Brain microvascular endothelial cell (primary cell): ENCODE measurements at regions not wholly inside any gene's neighbourhood (a gene's known extent, or its start where the extent isn't known, plus 50 kb on each side); places are given as distances from the start of the nearest gene placed in this dataset.

Experiments used
- DNase-seq: peaks from one replicate; pipeline ENCODE4 v3.0.0-alpha.2; 2020
- H3K27ac ChIP-seq: fragments of 250-450 bp; sonication (Bioruptor Pico); 2 replicates; pipeline ENCODE4 v1.5.1; 2020; ENCODE audit warnings: mild to moderate bottlenecking, moderate library complexity
- H3K27me3 ChIP-seq: fragments of 250-450 bp; sonication (Bioruptor Pico); replicated peaks from 2 replicates; pipeline ENCODE4 v1.5.1; 2020; ENCODE audit warnings: mild to moderate bottlenecking
- H3K36me3 ChIP-seq: fragments of 250-450 bp; sonication (Bioruptor Pico); replicated peaks from 2 replicates; pipeline ENCODE4 v1.5.1; 2020; ENCODE audit warnings: mild to moderate bottlenecking
- H3K4me3 ChIP-seq: 2 replicates; pipeline ENCODE4 v1.5.1; 2011; ENCODE audit warnings: low read depth, mild to moderate bottlenecking, control low read depth, low read length, moderate library complexity
- in situ Hi-C: cut with HindIII; loops from 2 replicates; pipeline ENCODE4 v1.10.0; 2017; ENCODE audit warnings: low sequenced_read_pairs, low pct_ligation_motif_present
- TF ChIP-seq, protein P1 (sequence below): IDR thresholded peaks from 2 replicates; pipeline ENCODE4 v1.5.1; 2011; ENCODE audit warnings: low read depth, mild to moderate bottlenecking, moderate library complexity, low read length, control low read depth, inconsistent platforms; ENCODE audit errors: missing control alignments

DNA sequence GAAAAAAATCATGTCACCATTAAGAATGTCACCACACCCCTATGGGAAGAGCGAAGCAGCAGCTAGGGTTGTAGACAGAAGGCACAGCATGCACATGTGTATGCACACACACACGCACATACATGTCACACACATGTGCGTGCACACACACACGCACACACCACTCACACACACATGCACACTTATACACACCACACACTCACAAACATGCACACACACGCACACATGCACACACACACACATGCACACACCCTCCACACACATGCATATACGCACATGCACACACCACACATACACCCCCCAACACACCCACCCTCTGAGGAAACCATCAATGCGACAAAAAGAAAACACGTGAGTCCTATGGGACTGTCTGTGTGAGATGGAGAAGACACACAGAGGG is 205.4 kb downstream of the ENGASE start:
- in situ Hi-C loops, result no loop called here
- Histone ChIP-seq H3K27me3 (no peaks in the 10 kb centered on the region), H3K36me3 (no peaks in the 10 kb centered on the region), H3K27ac (no peak overlapping the region), H3K4me3 (no peak overlapping the region)
- no peak for DNase-seq
- TF ChIP-seq, protein P1, sequence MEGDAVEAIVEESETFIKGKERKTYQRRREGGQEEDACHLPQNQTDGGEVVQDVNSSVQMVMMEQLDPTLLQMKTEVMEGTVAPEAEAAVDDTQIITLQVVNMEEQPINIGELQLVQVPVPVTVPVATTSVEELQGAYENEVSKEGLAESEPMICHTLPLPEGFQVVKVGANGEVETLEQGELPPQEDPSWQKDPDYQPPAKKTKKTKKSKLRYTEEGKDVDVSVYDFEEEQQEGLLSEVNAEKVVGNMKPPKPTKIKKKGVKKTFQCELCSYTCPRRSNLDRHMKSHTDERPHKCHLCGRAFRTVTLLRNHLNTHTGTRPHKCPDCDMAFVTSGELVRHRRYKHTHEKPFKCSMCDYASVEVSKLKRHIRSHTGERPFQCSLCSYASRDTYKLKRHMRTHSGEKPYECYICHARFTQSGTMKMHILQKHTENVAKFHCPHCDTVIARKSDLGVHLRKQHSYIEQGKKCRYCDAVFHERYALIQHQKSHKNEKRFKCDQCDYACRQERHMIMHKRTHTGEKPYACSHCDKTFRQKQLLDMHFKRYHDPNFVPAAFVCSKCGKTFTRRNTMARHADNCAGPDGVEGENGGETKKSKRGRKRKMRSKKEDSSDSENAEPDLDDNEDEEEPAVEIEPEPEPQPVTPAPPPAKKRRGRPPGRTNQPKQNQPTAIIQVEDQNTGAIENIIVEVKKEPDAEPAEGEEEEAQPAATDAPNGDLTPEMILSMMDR, result no peak

DNA sequence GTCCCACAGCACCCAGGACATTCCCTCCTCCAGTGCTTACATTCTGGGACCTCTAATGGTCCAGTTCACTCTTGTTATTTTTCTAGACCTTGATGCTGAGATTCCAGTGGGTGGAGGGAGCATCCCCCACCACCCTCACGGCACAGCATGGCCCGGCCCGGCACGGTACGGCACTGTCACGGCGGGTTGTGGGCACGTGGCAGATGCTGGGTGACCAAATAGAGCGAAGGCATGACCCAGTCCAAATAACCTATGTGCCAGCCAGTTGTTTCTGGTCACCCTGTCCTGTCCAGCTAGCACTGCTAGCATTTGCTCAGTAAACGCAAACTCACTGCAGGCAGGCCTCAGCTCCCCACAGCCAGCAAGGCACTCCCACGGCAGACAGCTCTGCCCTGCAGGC is 204.7 kb downstream of the ENGASE start:
- no peak for DNase-seq
- in situ Hi-C loops, result no loop called here
- Histone ChIP-seq H3K27ac (no peak overlapping the region), H3K27me3 (no peaks in the 10 kb centered on the region), H3K36me3 (no peaks in the 10 kb centered on the region), H3K4me3 (no peak overlapping the region)
- TF ChIP-seq, protein P1, result no peak

DNA sequence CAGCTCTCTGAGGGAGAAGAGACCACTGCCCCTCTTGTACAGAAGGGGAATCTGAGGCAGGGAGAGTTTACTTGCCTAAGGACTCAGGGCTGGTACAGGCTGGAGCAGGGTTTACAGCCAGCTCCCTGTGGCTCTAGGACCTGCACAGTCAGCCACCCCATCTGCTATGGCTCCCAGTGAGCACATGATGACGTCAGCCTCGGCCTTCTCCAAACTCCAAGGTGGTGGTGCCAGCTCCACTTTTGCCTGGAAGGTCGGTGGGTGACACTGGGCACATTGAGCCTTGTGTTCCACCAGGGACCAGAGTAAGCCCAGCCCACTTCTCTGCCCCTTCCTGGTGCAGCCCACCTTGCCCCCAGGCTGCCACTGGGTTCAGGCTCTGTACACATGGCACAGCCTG is 202.2 kb downstream of the ENGASE start:
- in situ Hi-C loops, result no loop called here
- Histone ChIP-seq H3K36me3 (no peaks in the 10 kb centered on the region), H3K27ac (no peak overlapping the region), H3K27me3 (no peaks in the 10 kb centered on the region), H3K4me3 (no peak overlapping the region)
- TF ChIP-seq, protein P1, result no peak
- no peak for DNase-seq

DNA sequence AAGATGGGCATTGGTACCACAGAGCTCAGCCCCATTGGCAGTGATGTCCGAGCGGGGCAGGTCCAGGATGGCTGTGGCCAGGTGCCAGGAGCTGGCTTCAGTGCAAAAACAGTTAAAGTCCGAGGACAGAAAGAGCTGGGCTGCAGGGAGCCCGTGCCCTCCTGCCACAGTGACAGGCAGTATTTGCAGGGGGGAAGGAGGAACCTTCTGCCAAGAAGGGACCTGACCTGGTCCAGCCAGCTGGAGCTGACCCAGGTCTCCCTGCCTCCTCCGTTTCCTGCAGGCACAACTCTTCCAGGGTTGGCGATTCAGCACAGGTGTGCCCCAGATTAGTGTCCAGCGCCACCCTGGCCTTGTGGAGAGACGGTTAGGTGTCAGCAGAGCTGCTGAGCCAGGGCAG is 199.0 kb downstream of the ENGASE start:
- H3K27me3 ChIP-seq, result no peaks in the 10 kb centered on the region
- in situ Hi-C loops, result no loop called here
- TF ChIP-seq, protein P1, result no peak

DNA sequence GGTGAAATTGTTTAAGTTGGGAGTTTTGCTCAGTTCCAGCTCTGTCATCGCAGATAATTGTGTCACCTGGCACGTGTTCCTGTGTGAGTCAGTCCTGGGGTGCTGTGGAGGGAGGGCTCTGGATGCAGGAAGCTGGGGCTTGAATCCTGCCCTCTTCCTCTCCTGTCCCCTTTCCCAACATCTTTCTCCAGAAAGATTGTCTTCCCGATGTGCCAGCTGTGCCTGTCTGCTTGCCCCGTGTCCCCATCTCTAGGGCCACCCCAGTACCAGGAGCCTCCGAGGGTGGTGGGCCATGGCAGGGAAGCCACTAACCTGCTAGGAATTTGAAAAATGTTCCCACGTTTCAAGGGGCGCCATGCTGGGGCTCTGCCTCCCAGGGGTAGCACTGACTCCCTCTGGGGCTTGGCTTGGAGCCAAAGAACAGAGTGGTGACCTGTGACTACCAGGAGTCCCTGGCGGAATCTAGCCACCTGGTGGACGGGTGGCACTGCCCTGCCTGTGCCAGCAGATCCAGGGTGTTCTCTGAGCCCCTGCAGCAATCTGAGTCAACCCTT is 198.1 kb downstream of the ENGASE start:
- H3K36me3 ChIP-seq, result no peaks in the 10 kb centered on the region
- no peak overlapping the region for H3K27ac ChIP-seq
- DNase-seq, result no peak
- TF ChIP-seq, protein P1, result no peak
- H3K27me3 ChIP-seq, result no peaks in the 10 kb centered on the region
- in situ Hi-C loops, result no loop called here
- H3K4me3 ChIP-seq, result no peak overlapping the region

More for the DNA sequence above, 199.0 kb downstream of the ENGASE start:
- no peak for DNase-seq
- H3K27ac ChIP-seq, result no peak overlapping the region
- H3K4me3 ChIP-seq, result no peak overlapping the region
- no peaks in the 10 kb centered on the region for H3K36me3 ChIP-seq

DNA sequence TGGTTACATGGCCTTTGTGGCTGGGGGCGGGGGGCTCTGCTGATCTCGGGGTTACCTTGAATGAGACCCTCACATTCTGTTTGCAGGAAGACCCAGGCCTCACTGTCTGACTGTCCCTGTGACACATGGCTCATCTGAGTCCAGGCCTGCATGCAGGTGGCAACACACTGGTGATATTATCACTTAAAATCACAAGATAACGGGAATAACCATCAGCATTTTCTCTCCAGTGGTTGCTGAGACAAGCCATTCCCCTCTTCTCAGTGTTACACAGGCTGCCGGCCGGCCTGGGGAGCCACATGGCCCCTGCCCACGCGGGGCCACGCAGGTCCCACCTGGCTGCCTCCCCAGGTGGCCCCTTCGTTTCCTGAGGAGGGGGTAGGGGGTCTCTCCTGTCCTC is 197.6 kb downstream of the ENGASE start:
- no peaks in the 10 kb centered on the region for H3K27me3 ChIP-seq
- TF ChIP-seq, protein P1, result no peak
- in situ Hi-C loops, result no loop called here
- H3K27ac ChIP-seq, result no peak overlapping the region
- H3K4me3 ChIP-seq, result no peak overlapping the region
- no peaks in the 10 kb centered on the region for H3K36me3 ChIP-seq
- DNase-seq, result no peak
